K562 (cell line): ENCODE measurements at regions not wholly inside any gene's neighbourhood (a gene's known extent, or its start where the extent isn't known, plus 50 kb on each side); places are given as distances from the start of the nearest gene placed in this dataset.

Source experiments
- ATAC-seq: fragments of 200-7000 bp; cut with Tn5 transposase; 3 replicates; pipeline ENCODE4 v1.9.1; 2020; ENCODE audit warnings: moderate library complexity
- BruUV-seq: library from RNA; stranded (reverse); fragments of 400-500 nt; replicated peaks from 2 replicates; lab custom pipeline; 2021; lab: Mats Ljungman, UMichigan
- CTCF ChIA-PET: fragments of 300-600 bp; formaldehyde crosslinking; extraction: SDS; loops from one replicate; lab custom pipeline; 2021; ENCODE audit warnings: low intra/inter-chr PET ratio; lab: Yijun Ruan, JAX
- POLR2A ChIA-PET: fragments of 300-600, 350-650 bp; sonication (Branson Sonifier 250); formaldehyde crosslinking; extraction: SDS; loops from one replicate; lab custom pipeline; 2021; ENCODE audit warnings: antibody characterized with exemption, inconsistent platforms; lab: Yijun Ruan, JAX
- DNase-seq, 4 experiments: peaks; one replicate each; pipeline versions ENCODE4 v3.0.0 to v3.0.0-alpha.2; 2011 to 2018; ENCODE audit warnings: low spot score in 3 of 4, mixed read lengths in 3 of 4; ENCODE audit errors: extremely low read depth in 1 of 4
- FAIRE-seq: peaks from 2 replicates; lab custom pipeline; 2011; peaks lifted over from hg19 to GRCh38; lab: Jason Lieb, UNC
- H2AFZ ChIP-seq: 2 replicates; pipeline ENCODE4 v1.6.0; 2011; ENCODE audit warnings: low read depth, low read length, control low read depth, inconsistent platforms
- H3K27ac ChIP-seq: fragments of 200-600 bp; 3 replicates; pipeline ENCODE4 v1.8.0; 2011; ENCODE audit warnings: low read depth, mild to moderate bottlenecking, control low read depth, inconsistent platforms, low read length, moderate library complexity, mixed read lengths; ENCODE audit errors: extremely low read depth
- H3K27me3 ChIP-seq, 2 experiments: fragments of 300-600 bp in 1 of 2; 2 replicates in 1 of 2; 3 replicates in 1 of 2; pipeline versions ENCODE4 v1.6.0 to v1.8.0; 2011; ENCODE audit warnings: inconsistent platforms in 2 of 2, low read length in 2 of 2, mild to moderate bottlenecking in 1 of 2, mixed read lengths in 1 of 2, moderate library complexity in 1 of 2; ENCODE audit not compliant: control insufficient read depth in 2 of 2, insufficient read depth in 2 of 2
- H3K36me3 ChIP-seq: fragments of 300-600 bp; 3 replicates; pipeline ENCODE4 v1.8.0; 2011; ENCODE audit warnings: mild to moderate bottlenecking, low read length, inconsistent platforms; ENCODE audit not compliant: control insufficient read depth, insufficient read depth
- H3K4me1 ChIP-seq, 2 experiments: fragments of 200-600 bp in 1 of 2; replicated peaks in 1 of 2; 2 replicates in 1 of 2; 3 replicates in 1 of 2; pipeline versions ENCODE4 v1.5.1 to v1.8.0; 2011; ENCODE audit warnings: inconsistent platforms in 2 of 2, low read length in 2 of 2, mild to moderate bottlenecking in 1 of 2, mixed read lengths in 1 of 2, moderate library complexity in 1 of 2; ENCODE audit not compliant: control insufficient read depth in 2 of 2, insufficient read depth in 2 of 2
- H3K4me2 ChIP-seq: 2 replicates; pipeline ENCODE4 v1.6.1; 2011; ENCODE audit warnings: low read length, control low read depth, inconsistent platforms, mixed read lengths; ENCODE audit not compliant: insufficient read depth
- H3K4me3 ChIP-seq: fragments of 200-600 bp; sonication (generic), shearing (Covaris generic); 2 replicates; pipeline ENCODE4 v1.5.1; 2016; ENCODE audit warnings: control low read depth, inconsistent platforms
- H3K79me2 ChIP-seq: fragments of 200-600 bp; 3 replicates; pipeline ENCODE4 v1.8.0; 2011; ENCODE audit warnings: low read length, inconsistent platforms; ENCODE audit not compliant: control insufficient read depth, insufficient read depth
- H3K9ac ChIP-seq, 2 experiments: 2 replicates each; pipeline versions ENCODE4 v1.6.0 to v1.6.1; 2011; ENCODE audit warnings: low read depth in 2 of 2, low read length in 2 of 2, control low read depth in 1 of 2, inconsistent platforms in 1 of 2, mild to moderate bottlenecking in 1 of 2, mixed read lengths in 1 of 2; ENCODE audit not compliant: insufficient read depth in 1 of 2
- H3K9me1 ChIP-seq: one replicate; pipeline ENCODE4 v1.6.0; 2011; ENCODE audit warnings: inconsistent platforms, mild to moderate bottlenecking, low read length, moderate library complexity; ENCODE audit not compliant: control insufficient read depth, insufficient read depth
- H3K9me3 ChIP-seq: replicated peaks from 2 replicates; pipeline ENCODE4 v1.5.1; 2011; ENCODE audit warnings: low read depth, low read length, inconsistent platforms; ENCODE audit not compliant: control insufficient read depth, insufficient read depth
- H4K20me1 ChIP-seq: replicated peaks from 2 replicates; pipeline ENCODE4 v1.6.1; 2011; ENCODE audit warnings: low read length, inconsistent platforms, mixed read lengths; ENCODE audit not compliant: control insufficient read depth, insufficient read depth
- CAMTA2 ChIP-seq: fragments of 250-450 bp; sonication (Bioruptor Pico); conservative IDR thresholded peaks from 2 replicates; pipeline ENCODE4 v1.5.1; 2022
- FOXJ3 ChIP-seq: sonication (generic); formaldehyde crosslinking; IDR thresholded peaks from 2 replicates; pipeline ENCODE4 v1.4.0; 2020; ENCODE audit warnings: mild to moderate bottlenecking, missing genetic modification reagents
- RAD21 ChIP-seq, 2 experiments: fragments of 250-450 bp in 1 of 2; fragments of 450-650 bp in 1 of 2; sonication (Bioruptor Pico) in 1 of 2; formaldehyde crosslinking in 1 of 2; IDR thresholded peaks in 1 of 2; conservative IDR thresholded peaks in 1 of 2; 2 replicates each; pipeline versions ENCODE4 v1.4.0 to v1.8.0; 2020 to 2022; ENCODE audit warnings: mild to moderate bottlenecking in 2 of 2, moderate library complexity in 1 of 2
- RBM25 ChIP-seq: fragments of 200-400 bp; formaldehyde crosslinking; IDR thresholded peaks from 2 replicates; pipeline ENCODE4 v1.6.1; 2018; ENCODE audit warnings: low read length, low read depth, moderate library complexity; ENCODE audit not compliant: severe bottlenecking
- SIRT6 ChIP-seq: IDR thresholded peaks from one replicate; pipeline ENCODE4 v1.6.1; 2012; ENCODE audit warnings: low read depth, mild to moderate bottlenecking, control low read depth, inconsistent platforms, low read length, moderate library complexity
- SMC3 ChIP-seq: conservative IDR thresholded peaks from 2 replicates; pipeline ENCODE4 v1.6.1; 2011; ENCODE audit warnings: low read depth, low read length, improper control_type of control experiment; ENCODE audit not compliant: insufficient read depth
- TOE1 ChIP-seq, 2 experiments: fragments of 450-650 bp in 1 of 2; sonication (generic) in 1 of 2; formaldehyde crosslinking in 1 of 2; IDR thresholded peaks; 2 replicates each; pipeline versions ENCODE4 v1.7.1 to v1.8.0; 2016 to 2022; ENCODE audit warnings: borderline replicate concordance in 2 of 2, mild to moderate bottlenecking in 2 of 2, antibody characterized with exemption in 1 of 2, inconsistent platforms in 1 of 2, low read depth in 1 of 2, missing genetic modification reagents in 1 of 2, moderate library complexity in 1 of 2
- TSC22D4 ChIP-seq: fragments of 450-650 bp; IDR thresholded peaks from 2 replicates; pipeline ENCODE4 v1.6.1; 2016; ENCODE audit warnings: missing genetic modification characterization, missing biosample characterization, control low read depth
- ZSCAN32 ChIP-seq: fragments of 450-650 bp; formaldehyde crosslinking; IDR thresholded peaks from 2 replicates; pipeline ENCODE4 v1.4.0; 2020; ENCODE audit warnings: mild to moderate bottlenecking, moderate library complexity
- WGBS: fragments of 100-300 bp; shearing (Covaris generic); methylation state at CpG from one replicate; pipeline ENCODE4 v1.1.6; 2016; ENCODE audit warnings: low coverage, mixed read lengths; ENCODE audit not compliant: insufficient coverage; ENCODE audit errors: missing lambda C conversion rate; 5-methylcytosine and 5-hydroxymethylcytosine counted together
- in situ Hi-C: fragments of 300-500 bp; cut with MboI; formaldehyde crosslinking; loops from 4 replicates; pipeline ENCODE4 v1.15.0; 2018; ENCODE audit warnings: inconsistent platforms, mixed read lengths
- intact Hi-C: fragments of 100-400 bp; cut with micrococcal nuclease; formaldehyde crosslinking; loops from 2 replicates; pipeline ENCODE4 v1.14.2; 2022
- TF ChIP-seq, protein P1 (sequence below), 3 experiments: IDR thresholded peaks in 2 of 3; conservative IDR thresholded peaks in 1 of 3; 2 replicates each; pipeline ENCODE4 v1.5.1; 2011 to 2012; ENCODE audit warnings: low read length in 3 of 3, mild to moderate bottlenecking in 3 of 3, control low read depth in 2 of 3, improper control_type of control experiment in 1 of 3, inconsistent platforms in 1 of 3, low read depth in 1 of 3, mixed read lengths in 1 of 3, moderate library complexity in 1 of 3; ENCODE audit not compliant: insufficient read depth in 2 of 3
- TF ChIP-seq, protein P2 (sequence below), 2 experiments: fragments of 450-650 bp; formaldehyde crosslinking in 1 of 2; IDR thresholded peaks; 2 replicates each; pipeline versions ENCODE4 v1.4.0 to v1.6.1; 2014 to 2020; ENCODE audit warnings: mild to moderate bottlenecking in 2 of 2, borderline replicate concordance in 1 of 2, low read depth in 1 of 2

GRCh38 chr2:126749537-126749936 lies 93.6 kb downstream of the GYPC start:
- no peak overlapping the region for H2AFZ ChIP-seq
- no TSS peak for BruUV-seq
- FAIRE-seq = peak; percentile 78
- intact Hi-C loops (loop anchor here (1.0 to 5.0 kb wide), 2 partner anchors 132 to 221 kb away; no protein-coding TSS in a partner anchor), in situ Hi-C loops (no loop called here)
- peak; percentile 90 for ATAC-seq
- ChIA-PET CTCF (interaction anchor here (1.2 kb wide), 1 partner anchor 222 kb away, joined by 4 read pairs; no protein-coding TSS in a partner anchor), POLR2A (interaction anchor here (0.6 kb wide), 1 partner anchor 56 kb away, joined by 3 read pairs; no protein-coding TSS in a partner anchor)
- peaks cover 0 to 20% of the 10 kb centered on the region in 2 experiments; a peak in 1 of 5 replicates for H3K27me3 ChIP-seq
- peak in 2 of 4 experiments; percentile 37 to 49 for DNase-seq
- no peaks in the 10 kb centered on the region for H3K9me3 ChIP-seq
- H3K4me1 ChIP-seq = no peaks in the 10 kb centered on the region; a peak in 1 of 5 replicates
- no peak overlapping the region for H3K27ac ChIP-seq
- H3K36me3 ChIP-seq = no peaks in the 10 kb centered on the region
- no peak overlapping the region for H3K4me3 ChIP-seq
- H3K9ac ChIP-seq = no peak overlapping the region
- WGBS = 0% methylated on average over 1 of the region's 1 CpG
- TF ChIP-seq SIRT6 (no peak), TSC22D4 (tag) (no peak), ZSCAN32 (CRISPR knock-in tag) (no peak), RBM25 (peak; percentile 44), FOXJ3 (no peak), CAMTA2 (CRISPR knock-in tag) (no peak), SMC3 (peak; percentile 43; the same call in 1 of the 2 replicates), TOE1 (IDR thresholded peaks at IDR 0.05; ENCODE audit: borderline replicate concordance) (no peak), TOE1 (CRISPR knock-in tag; IDR thresholded peaks at IDR 0.05; ENCODE audit: borderline replicate concordance, low read depth) (no peak), RAD21 (CRISPR knock-in tag; conservative IDR thresholded peaks at IDR 0.05 in 1 of 2, IDR thresholded peaks at IDR 0.05 in 1 of 2) (peak; percentile 38 to 74; a peak in 2 of 4 replicates)
- TF ChIP-seq, protein P1, sequence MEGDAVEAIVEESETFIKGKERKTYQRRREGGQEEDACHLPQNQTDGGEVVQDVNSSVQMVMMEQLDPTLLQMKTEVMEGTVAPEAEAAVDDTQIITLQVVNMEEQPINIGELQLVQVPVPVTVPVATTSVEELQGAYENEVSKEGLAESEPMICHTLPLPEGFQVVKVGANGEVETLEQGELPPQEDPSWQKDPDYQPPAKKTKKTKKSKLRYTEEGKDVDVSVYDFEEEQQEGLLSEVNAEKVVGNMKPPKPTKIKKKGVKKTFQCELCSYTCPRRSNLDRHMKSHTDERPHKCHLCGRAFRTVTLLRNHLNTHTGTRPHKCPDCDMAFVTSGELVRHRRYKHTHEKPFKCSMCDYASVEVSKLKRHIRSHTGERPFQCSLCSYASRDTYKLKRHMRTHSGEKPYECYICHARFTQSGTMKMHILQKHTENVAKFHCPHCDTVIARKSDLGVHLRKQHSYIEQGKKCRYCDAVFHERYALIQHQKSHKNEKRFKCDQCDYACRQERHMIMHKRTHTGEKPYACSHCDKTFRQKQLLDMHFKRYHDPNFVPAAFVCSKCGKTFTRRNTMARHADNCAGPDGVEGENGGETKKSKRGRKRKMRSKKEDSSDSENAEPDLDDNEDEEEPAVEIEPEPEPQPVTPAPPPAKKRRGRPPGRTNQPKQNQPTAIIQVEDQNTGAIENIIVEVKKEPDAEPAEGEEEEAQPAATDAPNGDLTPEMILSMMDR (IDR thresholded peaks at IDR 0.05 in 2 of 3, conservative IDR thresholded peaks at IDR 0.05 in 1 of 3; ENCODE audit: insufficient read depth in 2 of 3, low read depth in 1 of 3, low read length in 3 of 3) = peak; percentile 52 to 73 (median 58)
- TF ChIP-seq, protein P2, sequence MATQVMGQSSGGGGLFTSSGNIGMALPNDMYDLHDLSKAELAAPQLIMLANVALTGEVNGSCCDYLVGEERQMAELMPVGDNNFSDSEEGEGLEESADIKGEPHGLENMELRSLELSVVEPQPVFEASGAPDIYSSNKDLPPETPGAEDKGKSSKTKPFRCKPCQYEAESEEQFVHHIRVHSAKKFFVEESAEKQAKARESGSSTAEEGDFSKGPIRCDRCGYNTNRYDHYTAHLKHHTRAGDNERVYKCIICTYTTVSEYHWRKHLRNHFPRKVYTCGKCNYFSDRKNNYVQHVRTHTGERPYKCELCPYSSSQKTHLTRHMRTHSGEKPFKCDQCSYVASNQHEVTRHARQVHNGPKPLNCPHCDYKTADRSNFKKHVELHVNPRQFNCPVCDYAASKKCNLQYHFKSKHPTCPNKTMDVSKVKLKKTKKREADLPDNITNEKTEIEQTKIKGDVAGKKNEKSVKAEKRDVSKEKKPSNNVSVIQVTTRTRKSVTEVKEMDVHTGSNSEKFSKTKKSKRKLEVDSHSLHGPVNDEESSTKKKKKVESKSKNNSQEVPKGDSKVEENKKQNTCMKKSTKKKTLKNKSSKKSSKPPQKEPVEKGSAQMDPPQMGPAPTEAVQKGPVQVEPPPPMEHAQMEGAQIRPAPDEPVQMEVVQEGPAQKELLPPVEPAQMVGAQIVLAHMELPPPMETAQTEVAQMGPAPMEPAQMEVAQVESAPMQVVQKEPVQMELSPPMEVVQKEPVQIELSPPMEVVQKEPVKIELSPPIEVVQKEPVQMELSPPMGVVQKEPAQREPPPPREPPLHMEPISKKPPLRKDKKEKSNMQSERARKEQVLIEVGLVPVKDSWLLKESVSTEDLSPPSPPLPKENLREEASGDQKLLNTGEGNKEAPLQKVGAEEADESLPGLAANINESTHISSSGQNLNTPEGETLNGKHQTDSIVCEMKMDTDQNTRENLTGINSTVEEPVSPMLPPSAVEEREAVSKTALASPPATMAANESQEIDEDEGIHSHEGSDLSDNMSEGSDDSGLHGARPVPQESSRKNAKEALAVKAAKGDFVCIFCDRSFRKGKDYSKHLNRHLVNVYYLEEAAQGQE (IDR thresholded peaks at IDR 0.05; ENCODE audit: borderline replicate concordance) = peak; percentile 49; the same call in 1 of the 2 replicates
- TF ChIP-seq, protein P2 (CRISPR knock-in tag; IDR thresholded peaks at IDR 0.05; ENCODE audit: low read depth) = no peak
- no peak overlapping the region for H3K4me2 ChIP-seq
- H3K9me1 ChIP-seq = no peaks in the 10 kb centered on the region
- H3K79me2 ChIP-seq = no peaks in the 10 kb centered on the region
- no peaks in the 10 kb centered on the region; the same call in 1 of the 2 replicates for H4K20me1 ChIP-seq
